Stimulated activated naive CD8-positive, alpha-beta T cell treated with anti-CD3 and anti-CD28 coated beads, Interleukin-15, amount 100 ng/mL, for 72 hours (primary cell): ENCODE measurements at regions not wholly inside any gene's neighbourhood (a gene's known extent, or its start where the extent isn't known, plus 50 kb on each side); places are given as distances from the start of the nearest gene placed in this dataset.
A peak's percentile ranks its signal among the peaks of the same experiment; 100 is the strongest.

ENCODE experiments used
- ATAC-seq: fragments of 150-1000 bp; cut with Tn5 transposase; 2 replicates; pipeline ENCODE4 v1.10.0; 2021; ENCODE audit warnings: mild to moderate bottlenecking, moderate library complexity
- DNase-seq, 2 donors: peaks; one replicate each; pipeline ENCODE4 v3.0.0; 2021 to 2022
- H3K27ac Mint-ChIP-seq, 2 donors: one replicate each; pipeline ENCODE4 v1.8.0; 2022; ENCODE audit warnings: mild to moderate bottlenecking in 2 of 2, mixed read lengths in 2 of 2, moderate library complexity in 2 of 2
- H3K27me3 Mint-ChIP-seq: one replicate; pipeline ENCODE4 v1.8.0; 2022; ENCODE audit warnings: mixed read lengths
- H3K4me1 Mint-ChIP-seq: one replicate; pipeline ENCODE4 v1.8.0; 2022; ENCODE audit warnings: mild to moderate bottlenecking, mixed read lengths
- H3K4me3 Mint-ChIP-seq, 2 donors: one replicate each; pipeline ENCODE4 v1.8.0; 2022; ENCODE audit warnings: mild to moderate bottlenecking in 2 of 2, mixed read lengths in 2 of 2, moderate library complexity in 1 of 2
- H3K9me3 Mint-ChIP-seq, 2 donors: one replicate each; pipeline ENCODE4 v1.8.0; 2022; ENCODE audit warnings: mixed read lengths in 2 of 2

GRCh38 chr7:110607050-110607857 is 483.7 kb upstream of the LRRN3 start:
- peaks cover 6% of the 10 kb centered on the region for H3K4me1 Mint-ChIP-seq
- DNase-seq (no peak), ATAC-seq (peak; percentile 28)
- no peak overlapping the region for H3K4me3 Mint-ChIP-seq
- peaks cover 0 to 5% of the 10 kb centered on the region in 2 donors for H3K9me3 Mint-ChIP-seq
- H3K27ac Mint-ChIP-seq, result no peak overlapping the region
- no peaks in the 10 kb centered on the region for H3K27me3 Mint-ChIP-seq

- H3K27ac Mint-ChIP-seq, result no peak overlapping the region
- no peak for DNase-seq
- H3K27me3 Mint-ChIP-seq, result no peaks in the 10 kb centered on the region
- peaks cover 6% of the 10 kb centered on the region for H3K4me1 Mint-ChIP-seq
- H3K9me3 Mint-ChIP-seq, result peaks cover 0 to 5% of the 10 kb centered on the region in 2 donors
- no peak for ATAC-seq
- H3K4me3 Mint-ChIP-seq, result no peak overlapping the region
These were observed 481.6 kb upstream of the LRRN3 start for GRCh38 chr7:110609336-110609735.

GRCh38 chr7:110612680-110613079 is 478.2 kb upstream of the LRRN3 start:
- Mint-ChIP-seq H3K27me3 (no peaks in the 10 kb centered on the region), H3K9me3 (peaks cover 0 to 16% of the 10 kb centered on the region in 2 donors), H3K4me1 (no peaks in the 10 kb centered on the region), H3K27ac (no peak overlapping the region), H3K4me3 (no peak overlapping the region)
- DNase-seq (no peak), ATAC-seq (no peak)
